Natural killer cell (primary cell): ENCODE measurements at regions not wholly inside any gene's neighbourhood (a gene's known extent, or its start where the extent isn't known, plus 50 kb on each side); places are given as distances from the start of the nearest gene placed in this dataset.

Experiments used
- ATAC-seq, 3 donors: fragments of 150-1000 bp in 2 of 3; fragments of 200-7000 bp in 1 of 3; cut with Tn5 transposase; 1 replicate in 1 of 3; 2 replicates in 2 of 3; pipeline ENCODE4 v1.10.0; 2021; ENCODE audit warnings: mild to moderate bottlenecking in 2 of 3, moderate library complexity in 2 of 3
- DNase-seq, 2 donors: peaks; one replicate each; pipeline versions ENCODE4 v3.0.0 to v3.0.0-alpha.2; 2013 to 2021; ENCODE audit warnings: mixed read lengths in 1 of 2
- H3K27ac ChIP-seq: one replicate; pipeline ENCODE4 v1.5.1; 2013; ENCODE audit warnings: mild to moderate bottlenecking, low read length
- H3K27me3 ChIP-seq: one replicate; pipeline ENCODE4 v1.6.1; 2013; ENCODE audit warnings: low read length; ENCODE audit not compliant: control insufficient read depth, insufficient read depth
- H3K36me3 ChIP-seq: one replicate; pipeline ENCODE4 v1.6.1; 2013; ENCODE audit warnings: low read length; ENCODE audit not compliant: control insufficient read depth, insufficient read depth
- H3K4me1 ChIP-seq: one replicate; pipeline ENCODE4 v1.6.1; 2013; ENCODE audit warnings: low read length; ENCODE audit not compliant: control insufficient read depth, insufficient read depth
- H3K4me3 ChIP-seq: one replicate; pipeline ENCODE4 v1.5.1; 2013; ENCODE audit warnings: low read length
- H3K9me3 ChIP-seq: one replicate; pipeline ENCODE4 v1.6.1; 2013; ENCODE audit warnings: low read length; ENCODE audit not compliant: control insufficient read depth, insufficient read depth
- H3K27ac Mint-ChIP-seq, 2 donors: one replicate each; pipeline ENCODE4 v1.8.0; 2022; ENCODE audit warnings: mild to moderate bottlenecking in 2 of 2, mixed read lengths in 2 of 2, moderate library complexity in 1 of 2
- H3K27me3 Mint-ChIP-seq, 2 donors: one replicate each; pipeline ENCODE4 v1.8.0; 2022; ENCODE audit warnings: low read depth in 2 of 2, mixed read lengths in 2 of 2
- H3K36me3 Mint-ChIP-seq: one replicate; pipeline ENCODE4 v1.8.0; 2022; ENCODE audit warnings: mixed read lengths
- H3K4me1 Mint-ChIP-seq, 2 donors: one replicate each; pipeline ENCODE4 v1.8.0; 2022; ENCODE audit warnings: mixed read lengths in 2 of 2
- H3K4me3 Mint-ChIP-seq: one replicate; pipeline ENCODE4 v1.8.0; 2022; ENCODE audit warnings: mild to moderate bottlenecking, moderate library complexity, mixed read lengths
- H3K9me3 Mint-ChIP-seq, 2 donors: one replicate each; pipeline ENCODE4 v1.8.0; 2022; ENCODE audit warnings: mixed read lengths in 2 of 2
- CTCF ChIP-seq: fragments of 200-600 bp; IDR thresholded peaks from one replicate; pipeline ENCODE4 v1.8.0; 2022; ENCODE audit warnings: antibody characterized with exemption
- WGBS: methylation state at CpG from one replicate; pipeline ENCODE4 v1.1.7; 2013; ENCODE audit warnings: missing lambda C conversion rate; ENCODE audit not compliant: insufficient coverage; 5-methylcytosine and 5-hydroxymethylcytosine counted together
- intact Hi-C: fragments of 100-400 bp; cut with micrococcal nuclease; formaldehyde crosslinking; loops from one replicate; pipeline ENCODE4 v1.14.2; 2022

GRCh38 chr2:8379128-8379527, 302.7 kb upstream of the ID2 start:
- intact Hi-C loops: no loop called here
- peaks cover 40% of the 10 kb centered on the region for H3K4me1 ChIP-seq
- peaks cover 2% of the 10 kb centered on the region for H3K36me3 ChIP-seq
- H3K4me1 Mint-ChIP-seq: peaks cover 45 to 60% of the 10 kb centered on the region in 2 donors
- ATAC-seq: no peak
- no peaks in the 10 kb centered on the region for H3K9me3 Mint-ChIP-seq
- no peaks in the 10 kb centered on the region for H3K36me3 Mint-ChIP-seq
- WGBS: 79% methylated on average over 8 of the region's 8 CpGs
- H3K27ac ChIP-seq: no peak overlapping the region
- H3K27ac Mint-ChIP-seq: peak overlapping the region; percentile 81 to 84
- no peak for TF ChIP-seq CTCF
- no peak for DNase-seq
- H3K4me3 Mint-ChIP-seq: peak overlapping the region; percentile 65
- H3K27me3 Mint-ChIP-seq: no peaks in the 10 kb centered on the region
- no peaks in the 10 kb centered on the region for H3K27me3 ChIP-seq
- no peaks in the 10 kb centered on the region for H3K9me3 ChIP-seq
- H3K4me3 ChIP-seq: no peak overlapping the region

- Histone ChIP-seq H3K27ac (no peak overlapping the region), H3K27me3 (no peaks in the 10 kb centered on the region), H3K9me3 (no peaks in the 10 kb centered on the region), H3K4me1 (peaks cover 40% of the 10 kb centered on the region), H3K4me3 (no peak overlapping the region), H3K36me3 (peaks cover 2% of the 10 kb centered on the region)
- H3K9me3 Mint-ChIP-seq: no peaks in the 10 kb centered on the region
- intact Hi-C loops: no loop called here
- 90% methylated on average over 2 of the region's 4 CpGs for WGBS
- no peak for TF ChIP-seq CTCF
- DNase-seq: no peak
- H3K4me3 Mint-ChIP-seq: peak overlapping the region; percentile 65
- H3K27me3 Mint-ChIP-seq: no peaks in the 10 kb centered on the region
- no peaks in the 10 kb centered on the region for H3K36me3 Mint-ChIP-seq
- peak overlapping the region; percentile 81 to 84 for H3K27ac Mint-ChIP-seq
- ATAC-seq: no peak
- H3K4me1 Mint-ChIP-seq: peaks cover 49 to 64% of the 10 kb centered on the region in 2 donors
Observed at GRCh38 chr2:8379549-8379948, 302.3 kb upstream of the ID2 start.

- Histone ChIP-seq H3K4me1 (peaks cover 40% of the 10 kb centered on the region), H3K4me3 (no peak overlapping the region), H3K36me3 (peaks cover 2% of the 10 kb centered on the region), H3K27me3 (no peaks in the 10 kb centered on the region), H3K27ac (peak overlapping the region; percentile 8), H3K9me3 (no peaks in the 10 kb centered on the region)
- Mint-ChIP-seq H3K4me3 (peak overlapping the region; percentile 65), H3K9me3 (no peaks in the 10 kb centered on the region), H3K4me1 (peaks cover 51 to 66% of the 10 kb centered on the region in 2 donors), H3K27ac (peak overlapping the region; percentile 81 to 84), H3K36me3 (no peaks in the 10 kb centered on the region), H3K27me3 (no peaks in the 10 kb centered on the region)
- intact Hi-C loops: loop anchor here (5.0 kb wide), 1 partner anchor 42 kb away; no protein-coding TSS in a partner anchor
- ATAC-seq: peak in 2 of 3 donors; percentile 38 to 58
- 20% methylated on average over 6 of the region's 6 CpGs for WGBS
- DNase-seq: no peak
- TF ChIP-seq CTCF: no peak
Observed at GRCh38 chr2:8380026-8380425, 301.8 kb upstream of the ID2 start.

GRCh38 chr2:8380566-8380965, 301.3 kb upstream of the ID2 start:
- H3K27ac ChIP-seq: no peak overlapping the region
- H3K4me3 ChIP-seq: no peak overlapping the region
- 52% methylated on average over 3 of the region's 3 CpGs for WGBS
- no peaks in the 10 kb centered on the region for H3K9me3 ChIP-seq
- TF ChIP-seq CTCF: no peak
- Mint-ChIP-seq H3K4me1 (peaks cover 51 to 66% of the 10 kb centered on the region in 2 donors), H3K9me3 (no peaks in the 10 kb centered on the region), H3K27me3 (no peaks in the 10 kb centered on the region), H3K4me3 (no peak overlapping the region), H3K36me3 (no peaks in the 10 kb centered on the region), H3K27ac (peak overlapping the region; percentile 81 to 84)
- H3K27me3 ChIP-seq: no peaks in the 10 kb centered on the region
- peaks cover 2% of the 10 kb centered on the region for H3K36me3 ChIP-seq
- ATAC-seq (no peak), DNase-seq (no peak)
- intact Hi-C loops: loop anchor here (5.0 kb wide), 1 partner anchor 42 kb away; no protein-coding TSS in a partner anchor
- peaks cover 40% of the 10 kb centered on the region for H3K4me1 ChIP-seq
